ENCODE measurements at regions not wholly inside any gene's neighbourhood (a gene's known extent, or its start where the extent isn't known, plus 50 kb on each side); places are given as distances from the start of the nearest gene placed in this dataset.

DNA sequence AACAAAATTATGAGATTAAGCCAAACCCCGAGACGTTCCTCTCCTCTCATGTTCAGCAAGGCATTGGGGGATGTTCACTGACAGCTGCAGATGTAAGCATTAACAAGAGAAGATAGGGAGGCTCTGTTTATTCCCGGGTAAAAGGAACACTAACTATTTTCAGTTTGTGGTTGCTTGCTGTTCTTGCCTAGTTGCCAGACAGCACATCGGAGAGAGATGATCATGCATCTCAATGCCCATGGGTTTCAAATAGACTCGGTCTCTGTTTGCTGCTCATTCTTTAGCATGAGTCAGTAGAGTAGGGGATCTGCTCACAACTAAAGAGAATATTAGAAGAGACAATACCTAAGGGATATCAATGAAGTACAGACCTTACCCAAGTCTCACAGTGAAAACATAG lies 78.3 kb downstream of the TMEM100 start:
- DNase-seq = no peak
- Mint-ChIP-seq H3K27ac (ENCODE audit: unreplicated experiment) (no peak overlapping the region), H3K4me1 (ENCODE audit: low read depth, unreplicated experiment) (peaks cover 10% of the 10 kb centered on the region), H3K27me3 (ENCODE audit: unreplicated experiment) (peaks cover 23% of the 10 kb centered on the region), H3K9me3 (ENCODE audit: low read depth, unreplicated experiment) (no peaks in the 10 kb centered on the region), H3K4me3 (ENCODE audit: low read depth, unreplicated experiment) (no peak overlapping the region), H3K36me3 (ENCODE audit: insufficient read depth, unreplicated experiment) (no peaks in the 10 kb centered on the region)
- TF ChIP-seq, protein P1, sequence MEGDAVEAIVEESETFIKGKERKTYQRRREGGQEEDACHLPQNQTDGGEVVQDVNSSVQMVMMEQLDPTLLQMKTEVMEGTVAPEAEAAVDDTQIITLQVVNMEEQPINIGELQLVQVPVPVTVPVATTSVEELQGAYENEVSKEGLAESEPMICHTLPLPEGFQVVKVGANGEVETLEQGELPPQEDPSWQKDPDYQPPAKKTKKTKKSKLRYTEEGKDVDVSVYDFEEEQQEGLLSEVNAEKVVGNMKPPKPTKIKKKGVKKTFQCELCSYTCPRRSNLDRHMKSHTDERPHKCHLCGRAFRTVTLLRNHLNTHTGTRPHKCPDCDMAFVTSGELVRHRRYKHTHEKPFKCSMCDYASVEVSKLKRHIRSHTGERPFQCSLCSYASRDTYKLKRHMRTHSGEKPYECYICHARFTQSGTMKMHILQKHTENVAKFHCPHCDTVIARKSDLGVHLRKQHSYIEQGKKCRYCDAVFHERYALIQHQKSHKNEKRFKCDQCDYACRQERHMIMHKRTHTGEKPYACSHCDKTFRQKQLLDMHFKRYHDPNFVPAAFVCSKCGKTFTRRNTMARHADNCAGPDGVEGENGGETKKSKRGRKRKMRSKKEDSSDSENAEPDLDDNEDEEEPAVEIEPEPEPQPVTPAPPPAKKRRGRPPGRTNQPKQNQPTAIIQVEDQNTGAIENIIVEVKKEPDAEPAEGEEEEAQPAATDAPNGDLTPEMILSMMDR (IDR thresholded peaks at IDR 0.05; ENCODE audit: unreplicated experiment) = no peak
- CTCF ChIA-PET = no interaction called here
- intact Hi-C loops (cut with micrococcal nuclease; ENCODE audit: unreplicated experiment) = no loop called here
- BruUV-seq (replicated peaks) = no TSS peak

DNA sequence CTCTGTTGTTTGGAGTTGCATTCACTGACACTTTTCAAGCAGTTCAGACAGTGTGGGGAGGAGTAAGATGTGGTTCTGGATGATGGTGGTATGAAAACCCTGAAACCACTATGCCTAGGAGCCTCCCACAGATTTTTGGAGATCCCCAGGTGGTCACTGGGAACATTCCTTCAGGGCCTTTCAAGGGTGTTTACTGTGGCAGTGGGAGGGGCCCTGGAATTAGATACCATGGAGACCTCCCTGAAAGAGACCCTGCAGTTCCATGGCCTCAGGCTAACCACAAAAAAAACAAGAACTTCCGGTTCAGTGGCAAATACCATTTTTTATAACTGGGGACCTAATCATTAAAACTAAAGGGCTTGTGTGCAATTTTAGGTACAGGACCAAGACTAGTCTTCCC lies 79.9 kb downstream of the TMEM100 start:
- intact Hi-C loops (cut with micrococcal nuclease; ENCODE audit: unreplicated experiment) = no loop called here
- TF ChIP-seq, protein P1 (IDR thresholded peaks at IDR 0.05; ENCODE audit: unreplicated experiment) = no peak
- peaks cover 10% of the 10 kb centered on the region for H3K4me1 Mint-ChIP-seq (ENCODE audit: low read depth, unreplicated experiment)

DNA sequence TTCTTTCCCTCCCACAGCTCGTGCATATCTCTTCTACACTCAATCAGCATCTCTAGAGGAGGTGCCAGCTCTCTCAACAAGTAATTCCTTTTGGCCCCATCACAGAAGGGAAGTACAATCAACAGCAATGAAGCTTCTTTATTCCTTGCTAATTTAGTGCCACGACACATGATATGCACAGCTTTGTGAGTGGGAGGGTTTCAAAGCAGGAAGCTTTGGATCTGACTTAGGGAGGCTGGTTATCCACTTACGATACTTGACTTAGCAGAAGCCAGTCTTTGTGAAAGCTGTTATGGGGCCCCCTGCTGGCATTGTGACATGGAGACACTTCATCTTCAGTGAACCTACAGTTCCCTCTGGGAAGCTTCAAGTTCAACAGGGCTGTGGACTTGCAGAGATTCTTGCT lies 81.0 kb downstream of the TMEM100 start:
- peak; percentile 44 for DNase-seq
- TF ChIP-seq, protein P1 (IDR thresholded peaks at IDR 0.05; ENCODE audit: unreplicated experiment) = no peak
- intact Hi-C loops (cut with micrococcal nuclease; ENCODE audit: unreplicated experiment) = no loop called here
- Mint-ChIP-seq H3K4me1 (ENCODE audit: low read depth, unreplicated experiment) (peaks cover 10% of the 10 kb centered on the region), H3K27me3 (ENCODE audit: unreplicated experiment) (no peaks in the 10 kb centered on the region), H3K27ac (ENCODE audit: unreplicated experiment) (no peak overlapping the region), H3K4me3 (ENCODE audit: low read depth, unreplicated experiment) (no peak overlapping the region), H3K36me3 (ENCODE audit: insufficient read depth, unreplicated experiment) (no peaks in the 10 kb centered on the region), H3K9me3 (ENCODE audit: low read depth, unreplicated experiment) (no peaks in the 10 kb centered on the region)
- CTCF ChIA-PET = interaction anchor here (0.9 to 1.3 kb wide), 2 partner anchors 40 to 115 kb away, joined by 4 to 6 read pairs; no protein-coding TSS in a partner anchor
- BruUV-seq (replicated peaks) = no TSS peak

More for the DNA sequence above, 79.9 kb downstream of the TMEM100 start:
- Mint-ChIP-seq H3K27ac (ENCODE audit: unreplicated experiment) (no peak overlapping the region), H3K4me3 (ENCODE audit: low read depth, unreplicated experiment) (no peak overlapping the region), H3K36me3 (ENCODE audit: insufficient read depth, unreplicated experiment) (no peaks in the 10 kb centered on the region), H3K9me3 (ENCODE audit: low read depth, unreplicated experiment) (no peaks in the 10 kb centered on the region), H3K27me3 (ENCODE audit: unreplicated experiment) (peaks cover 7% of the 10 kb centered on the region)
- no TSS peak for BruUV-seq (replicated peaks)
- CTCF ChIA-PET = no interaction called here
- DNase-seq = no peak

DNA sequence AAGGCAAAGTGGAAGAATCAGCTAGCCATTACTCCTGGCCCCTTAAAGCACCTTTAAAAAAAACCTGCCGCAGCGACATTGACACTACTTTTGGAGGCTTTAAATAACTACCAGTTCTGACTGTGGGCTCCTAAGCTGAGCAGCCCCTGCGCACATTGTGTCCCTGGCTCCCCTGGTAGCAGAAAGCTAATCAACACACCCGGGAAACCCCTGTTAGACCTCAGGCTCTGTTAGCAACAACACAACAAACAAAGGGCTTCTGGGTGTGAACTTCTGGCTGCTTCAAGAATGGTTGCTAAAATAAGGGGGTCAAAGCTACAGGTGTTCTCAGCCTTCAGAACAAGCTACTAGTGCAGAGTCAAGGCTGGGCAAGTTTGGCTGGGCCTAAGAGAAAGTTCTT lies 83.6 kb downstream of the TMEM100 start:
- no TSS peak for BruUV-seq (replicated peaks)
- CTCF ChIA-PET = no interaction called here

More for the DNA sequence above, 83.6 kb downstream of the TMEM100 start:
- Mint-ChIP-seq H3K4me3 (ENCODE audit: low read depth, unreplicated experiment) (no peak overlapping the region), H3K9me3 (ENCODE audit: low read depth, unreplicated experiment) (no peaks in the 10 kb centered on the region), H3K4me1 (ENCODE audit: low read depth, unreplicated experiment) (peaks cover 10% of the 10 kb centered on the region), H3K27ac (ENCODE audit: unreplicated experiment) (no peak overlapping the region), H3K27me3 (ENCODE audit: unreplicated experiment) (no peaks in the 10 kb centered on the region), H3K36me3 (ENCODE audit: insufficient read depth, unreplicated experiment) (no peaks in the 10 kb centered on the region)
- intact Hi-C loops (cut with micrococcal nuclease; ENCODE audit: unreplicated experiment) = no loop called here
- TF ChIP-seq, protein P1 (IDR thresholded peaks at IDR 0.05; ENCODE audit: unreplicated experiment) = no peak
- no peak for DNase-seq
